ENCODE measurements at regions not wholly inside any gene's neighbourhood (a gene's known extent, or its start where the extent isn't known, plus 50 kb on each side); places are given as distances from the start of the nearest gene placed in this dataset.

DNA sequence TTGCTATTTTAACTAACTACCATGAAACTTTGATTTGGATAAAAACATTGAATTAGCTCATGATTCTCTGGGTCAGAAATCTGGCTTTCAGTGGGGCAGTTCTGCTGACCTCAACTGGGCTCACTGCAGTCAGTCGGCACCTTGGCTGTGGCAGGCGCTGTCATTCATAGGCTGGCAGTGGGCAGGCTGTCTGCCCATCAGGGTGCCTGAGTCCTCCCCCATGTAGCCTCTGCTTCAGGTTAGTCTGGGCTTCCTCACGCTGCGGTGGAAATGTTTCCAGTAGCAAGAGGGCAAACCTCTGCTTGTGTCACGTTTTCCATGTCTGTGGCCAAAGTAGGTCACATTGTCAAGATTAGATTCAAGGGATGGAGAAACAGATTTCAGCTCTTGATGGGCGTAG, 251.0 kb upstream of the TCF21 start:
- TF ChIP-seq POLR2A (IDR thresholded peaks at IDR 0.05): no peak
- TF ChIP-seq, protein P1, sequence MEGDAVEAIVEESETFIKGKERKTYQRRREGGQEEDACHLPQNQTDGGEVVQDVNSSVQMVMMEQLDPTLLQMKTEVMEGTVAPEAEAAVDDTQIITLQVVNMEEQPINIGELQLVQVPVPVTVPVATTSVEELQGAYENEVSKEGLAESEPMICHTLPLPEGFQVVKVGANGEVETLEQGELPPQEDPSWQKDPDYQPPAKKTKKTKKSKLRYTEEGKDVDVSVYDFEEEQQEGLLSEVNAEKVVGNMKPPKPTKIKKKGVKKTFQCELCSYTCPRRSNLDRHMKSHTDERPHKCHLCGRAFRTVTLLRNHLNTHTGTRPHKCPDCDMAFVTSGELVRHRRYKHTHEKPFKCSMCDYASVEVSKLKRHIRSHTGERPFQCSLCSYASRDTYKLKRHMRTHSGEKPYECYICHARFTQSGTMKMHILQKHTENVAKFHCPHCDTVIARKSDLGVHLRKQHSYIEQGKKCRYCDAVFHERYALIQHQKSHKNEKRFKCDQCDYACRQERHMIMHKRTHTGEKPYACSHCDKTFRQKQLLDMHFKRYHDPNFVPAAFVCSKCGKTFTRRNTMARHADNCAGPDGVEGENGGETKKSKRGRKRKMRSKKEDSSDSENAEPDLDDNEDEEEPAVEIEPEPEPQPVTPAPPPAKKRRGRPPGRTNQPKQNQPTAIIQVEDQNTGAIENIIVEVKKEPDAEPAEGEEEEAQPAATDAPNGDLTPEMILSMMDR (IDR thresholded peaks at IDR 0.05): no peak
- DNase-seq: no peak
- no peak overlapping the region for H3K4me3 ChIP-seq
- 69 to 73% (median 70%) methylated on average over 6 of the region's 6 CpGs for WGBS, 4 donors
- no peaks in the 10 kb centered on the region for H3K27me3 ChIP-seq
- intact Hi-C loops (cut with DNase I): no loop called here
- peak overlapping the region in 1 of 5 donors; percentile 49 for H3K27ac ChIP-seq
- no peaks in the 10 kb centered on the region for H3K36me3 ChIP-seq (replicated peaks in 1 of 2)
- H3K4me1 ChIP-seq (replicated peaks in 1 of 2): no peaks in the 10 kb centered on the region
- H3K9me3 ChIP-seq (replicated peaks in 1 of 3): no peaks in the 10 kb centered on the region

DNA sequence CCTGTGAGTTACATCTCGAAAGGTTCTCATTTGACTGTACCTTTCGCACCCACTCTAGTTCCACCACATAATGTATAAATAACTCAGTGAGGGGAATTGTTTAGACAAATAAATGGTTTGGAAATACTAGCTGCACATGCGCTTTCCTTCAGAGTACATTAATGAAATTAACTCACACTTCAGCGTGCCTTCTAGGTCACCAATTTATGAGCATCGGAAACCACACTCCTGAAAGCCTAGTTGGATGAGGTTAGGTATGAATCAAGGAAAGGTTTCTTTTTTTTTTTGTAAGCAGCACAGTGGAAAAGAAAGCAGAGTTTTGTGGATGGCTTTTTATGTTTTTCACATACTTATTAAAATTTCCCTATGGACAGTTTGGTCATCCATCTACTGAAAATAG, 247.8 kb upstream of the TCF21 start:
- H3K36me3 ChIP-seq (replicated peaks in 1 of 2): no peaks in the 10 kb centered on the region
- H3K9me3 ChIP-seq (replicated peaks in 1 of 3): no peaks in the 10 kb centered on the region
- intact Hi-C loops (cut with DNase I): no loop called here
- H3K27me3 ChIP-seq: no peaks in the 10 kb centered on the region
- 77 to 86% (median 85%) methylated on average over 5 of the region's 5 CpGs for WGBS, 4 donors
- TF ChIP-seq, protein P1 (IDR thresholded peaks at IDR 0.05): no peak
- TF ChIP-seq POLR2A (IDR thresholded peaks at IDR 0.05): no peak
- H3K4me1 ChIP-seq (replicated peaks in 1 of 2): no peaks in the 10 kb centered on the region
- H3K27ac ChIP-seq: no peak overlapping the region
- no peak for DNase-seq
- no peak overlapping the region for H3K4me3 ChIP-seq

GRCh38 chr6:133644548-133644891, 244.4 kb upstream of the TCF21 start:
- TF ChIP-seq POLR2A (IDR thresholded peaks at IDR 0.05): no peak
- TF ChIP-seq, protein P1 (IDR thresholded peaks at IDR 0.05): no peak
- DNase-seq: no peak
- intact Hi-C loops (cut with DNase I): no loop called here
- Histone ChIP-seq H3K4me1 (replicated peaks in 1 of 2) (no peaks in the 10 kb centered on the region), H3K27me3 (no peaks in the 10 kb centered on the region), H3K9me3 (replicated peaks in 1 of 3) (no peaks in the 10 kb centered on the region), H3K27ac (no peak overlapping the region), H3K36me3 (replicated peaks in 1 of 2) (no peaks in the 10 kb centered on the region), H3K4me3 (no peak overlapping the region)
- 64 to 69% (median 66%) methylated on average over 4 of the region's 4 CpGs for WGBS, 4 donors

DNA sequence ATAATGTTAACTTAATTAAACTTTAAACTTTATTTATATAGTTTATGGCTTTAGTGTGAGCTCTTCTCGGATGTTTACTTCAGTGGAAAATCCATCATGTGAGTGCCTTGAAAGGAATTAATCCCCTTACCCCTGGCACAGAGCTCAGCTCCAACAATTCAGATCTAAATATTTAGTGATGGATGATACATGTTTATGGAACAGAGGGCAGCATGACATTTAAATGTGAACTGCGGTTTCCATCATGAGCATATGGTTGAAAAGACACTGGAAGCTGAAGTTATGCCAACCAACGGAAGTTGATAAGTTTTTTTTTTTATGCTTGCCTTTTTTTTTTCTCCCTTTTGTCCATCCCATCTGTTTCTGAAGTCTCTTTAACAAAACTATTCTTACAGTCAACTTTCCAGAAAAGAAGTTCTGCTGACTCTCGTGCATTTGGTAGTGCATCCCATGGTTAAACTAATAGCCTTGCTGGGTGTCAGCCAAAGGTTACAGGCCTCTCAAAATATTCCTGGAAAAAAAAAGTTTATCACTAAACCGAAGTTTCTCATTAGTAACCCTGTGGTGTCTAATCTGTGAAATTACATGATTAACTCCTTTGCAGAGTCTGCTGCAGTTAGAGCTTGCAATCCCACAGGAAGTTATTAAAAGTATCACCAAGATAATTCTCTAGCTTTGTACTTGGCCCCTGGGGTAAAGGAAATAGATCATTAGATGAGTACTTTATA, 243.9 kb upstream of the TCF21 start:
- 35 to 42% (median 39%) methylated on average over 5 of the region's 5 CpGs for WGBS, 4 donors
- Histone ChIP-seq H3K4me1 (replicated peaks in 1 of 2) (no peaks in the 10 kb centered on the region), H3K36me3 (replicated peaks in 1 of 2) (no peaks in the 10 kb centered on the region), H3K9me3 (replicated peaks in 1 of 3) (no peaks in the 10 kb centered on the region), H3K27me3 (no peaks in the 10 kb centered on the region), H3K27ac (no peak overlapping the region), H3K4me3 (no peak overlapping the region)
- TF ChIP-seq POLR2A (IDR thresholded peaks at IDR 0.05): no peak
- TF ChIP-seq, protein P1 (IDR thresholded peaks at IDR 0.05): no peak
- intact Hi-C loops (cut with DNase I): no loop called here
- DNase-seq: peak in 5 of 7 donors; percentile 29 to 56 (median 32)

Measured in adrenal gland (tissue), 9 donors.